Karpas-422 (cell line): ENCODE measurements at regions not wholly inside any gene's neighbourhood (a gene's known extent, or its start where the extent isn't known, plus 50 kb on each side); places are given as distances from the start of the nearest gene placed in this dataset.

Experiments
- DNase-seq: peaks from one replicate; pipeline ENCODE4 v3.0.0-alpha.2; 2015
- H2AFZ ChIP-seq: fragments of 200-600 bp; sonication (generic); 2 replicates; pipeline ENCODE4 v1.6.1; 2014; ENCODE audit warnings: antibody characterized with exemption, low read length, mixed read lengths
- H3K27ac ChIP-seq: fragments of 200-600 bp; sonication (generic); 2 replicates; pipeline ENCODE4 v1.5.1; 2014; ENCODE audit warnings: mild to moderate bottlenecking, low read length, moderate library complexity
- H3K27me3 ChIP-seq: fragments of 200-600 bp; sonication (generic); 2 replicates; pipeline ENCODE4 v1.6.1; 2014; ENCODE audit warnings: low read length, mixed read lengths
- H3K36me3 ChIP-seq: fragments of 200-600 bp; sonication (generic); 2 replicates; pipeline ENCODE4 v1.6.1; 2014; ENCODE audit warnings: low read length, mixed read lengths; ENCODE audit not compliant: insufficient read depth
- H3K4me1 ChIP-seq: fragments of 200-600 bp; sonication (generic); 2 replicates; pipeline ENCODE4 v1.6.1; 2014; ENCODE audit warnings: mild to moderate bottlenecking, low read length, mixed read lengths
- H3K4me2 ChIP-seq: fragments of 200-600 bp; sonication (generic); 2 replicates; pipeline ENCODE4 v1.6.1; 2014; ENCODE audit warnings: low read length, low read depth, mild to moderate bottlenecking; ENCODE audit not compliant: poor library complexity, severe bottlenecking
- H3K4me3 ChIP-seq: fragments of 200-600 bp; sonication (generic); 2 replicates; pipeline ENCODE4 v1.5.1; 2014; ENCODE audit warnings: mild to moderate bottlenecking, antibody characterized with exemption, low read length, mixed read lengths
- H3K79me2 ChIP-seq: fragments of 200-600 bp; sonication (generic); 2 replicates; pipeline ENCODE4 v1.6.1; 2014; ENCODE audit warnings: mild to moderate bottlenecking, low read length, mixed read lengths
- H3K9ac ChIP-seq: fragments of 200-600 bp; sonication (generic); 2 replicates; pipeline ENCODE4 v1.6.0; 2014; ENCODE audit warnings: low read length
- H3K9me2 ChIP-seq: fragments of 200-600 bp; sonication (generic), shearing (Covaris generic); replicated peaks from 2 replicates; pipeline ENCODE4 v1.6.0; 2014; ENCODE audit warnings: mild to moderate bottlenecking, low read length, moderate library complexity; ENCODE audit not compliant: insufficient read depth
- H3K9me3 ChIP-seq: fragments of 300-700, 200-600 bp; sonication (generic); 2 replicates; pipeline ENCODE4 v1.6.1; 2014; ENCODE audit warnings: low read length, mixed read lengths
- H4K20me1 ChIP-seq: fragments of 200-600 bp; sonication (generic); 2 replicates; pipeline ENCODE4 v1.6.1; 2014; ENCODE audit warnings: mild to moderate bottlenecking, antibody characterized with exemption, low read length, low read depth; ENCODE audit not compliant: insufficient read depth

- Histone ChIP-seq H3K4me1 (no peaks in the 10 kb centered on the region), H3K4me3 (no peak overlapping the region), H4K20me1 (no peaks in the 10 kb centered on the region), H3K9me2 (no peaks in the 10 kb centered on the region), H3K27me3 (no peaks in the 10 kb centered on the region), H3K79me2 (no peaks in the 10 kb centered on the region), H2AFZ (no peak overlapping the region), H3K9ac (no peak overlapping the region), H3K4me2 (no peak overlapping the region), H3K36me3 (no peaks in the 10 kb centered on the region), H3K27ac (no peak overlapping the region), H3K9me3 (no peaks in the 10 kb centered on the region)
- DNase-seq: no peak
These were observed 108.9 kb upstream of the NEK7 start for GRCh38 chr1:198047913-198048312.

- no peaks in the 10 kb centered on the region for H3K9me3 ChIP-seq
- no peaks in the 10 kb centered on the region for H3K79me2 ChIP-seq
- H2AFZ ChIP-seq: no peak overlapping the region
- H3K9me2 ChIP-seq: no peaks in the 10 kb centered on the region
- H3K4me3 ChIP-seq: no peak overlapping the region
- no peak overlapping the region for H3K4me2 ChIP-seq
- no peak overlapping the region for H3K27ac ChIP-seq
- H3K9ac ChIP-seq: no peak overlapping the region
- DNase-seq: no peak
- H3K27me3 ChIP-seq: no peaks in the 10 kb centered on the region
- no peaks in the 10 kb centered on the region for H3K36me3 ChIP-seq
- no peaks in the 10 kb centered on the region for H3K4me1 ChIP-seq
- H4K20me1 ChIP-seq: no peaks in the 10 kb centered on the region
These were observed 102.3 kb upstream of the NEK7 start for GRCh38 chr1:198054510-198054909.

DNA sequence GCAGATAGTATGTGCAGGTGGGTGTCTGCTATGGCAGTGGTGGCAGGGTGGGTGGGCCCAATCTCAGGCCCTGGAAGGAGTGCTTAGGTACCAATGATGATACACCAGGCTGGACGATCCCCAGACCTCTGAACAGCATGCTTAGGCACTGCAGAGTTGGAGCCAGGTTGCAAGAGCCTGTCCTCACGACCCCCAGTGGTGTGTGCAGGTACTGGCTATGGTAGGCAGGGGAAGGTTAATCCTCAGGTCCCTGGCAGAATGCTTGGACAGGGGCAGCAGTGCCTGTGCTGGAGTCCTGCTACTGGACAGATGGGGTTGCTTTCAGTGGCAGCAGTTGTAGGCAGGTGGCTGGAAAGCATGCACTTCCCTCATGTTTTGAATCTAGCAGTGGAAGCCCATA is 100.5 kb upstream of the NEK7 start:
- peak; percentile 67 for DNase-seq
- Histone ChIP-seq H4K20me1 (no peaks in the 10 kb centered on the region), H3K79me2 (no peaks in the 10 kb centered on the region), H3K4me2 (no peak overlapping the region), H3K9me3 (no peaks in the 10 kb centered on the region), H3K4me1 (no peaks in the 10 kb centered on the region), H3K4me3 (no peak overlapping the region), H3K27me3 (no peaks in the 10 kb centered on the region), H3K27ac (no peak overlapping the region), H2AFZ (no peak overlapping the region), H3K9ac (no peak overlapping the region), H3K9me2 (no peaks in the 10 kb centered on the region), H3K36me3 (no peaks in the 10 kb centered on the region)

DNA sequence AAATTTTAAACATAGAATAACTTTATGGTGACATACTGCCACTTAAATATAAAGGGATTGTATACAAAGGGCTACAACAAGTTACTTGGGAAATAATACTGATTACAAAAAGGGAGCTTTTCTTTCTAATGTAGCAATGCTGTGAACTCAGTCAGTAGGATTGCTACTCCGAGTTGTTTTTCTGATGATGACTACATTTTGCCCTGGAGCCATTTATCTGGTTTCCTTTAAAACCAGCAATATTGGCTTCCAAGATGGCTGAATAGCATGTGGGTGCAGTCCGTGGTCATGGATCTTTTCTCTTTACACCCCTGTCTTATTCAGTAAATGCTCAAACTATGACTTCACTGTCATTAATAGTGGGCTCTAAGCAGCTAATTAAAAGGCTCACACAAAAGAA is 92.6 kb upstream of the NEK7 start:
- no peaks in the 10 kb centered on the region for H3K36me3 ChIP-seq
- H2AFZ ChIP-seq: no peak overlapping the region

GRCh38 chr1:198068285-198068684 is 88.5 kb upstream of the NEK7 start:
- Histone ChIP-seq H2AFZ (no peak overlapping the region), H3K27ac (no peak overlapping the region), H3K4me3 (no peak overlapping the region), H3K4me2 (no peak overlapping the region), H3K36me3 (no peaks in the 10 kb centered on the region), H3K9me3 (no peaks in the 10 kb centered on the region), H4K20me1 (no peaks in the 10 kb centered on the region), H3K4me1 (no peaks in the 10 kb centered on the region; the same call in 1 of the 2 replicates), H3K9me2 (no peaks in the 10 kb centered on the region), H3K9ac (no peak overlapping the region), H3K79me2 (no peaks in the 10 kb centered on the region), H3K27me3 (no peaks in the 10 kb centered on the region)
- DNase-seq: no peak

More for the DNA sequence above, 92.6 kb upstream of the NEK7 start:
- Histone ChIP-seq H3K9me2 (no peaks in the 10 kb centered on the region), H3K79me2 (no peaks in the 10 kb centered on the region), H3K27ac (no peak overlapping the region), H3K9ac (no peak overlapping the region), H3K27me3 (no peaks in the 10 kb centered on the region), H4K20me1 (no peaks in the 10 kb centered on the region), H3K4me3 (no peak overlapping the region), H3K4me1 (no peaks in the 10 kb centered on the region; the same call in 1 of the 2 replicates), H3K9me3 (no peaks in the 10 kb centered on the region), H3K4me2 (no peak overlapping the region)
- no peak for DNase-seq

GRCh38 chr1:198072177-198072576 is 84.6 kb upstream of the NEK7 start:
- Histone ChIP-seq H3K36me3 (no peaks in the 10 kb centered on the region), H3K9me3 (no peaks in the 10 kb centered on the region), H3K9me2 (no peaks in the 10 kb centered on the region), H3K79me2 (no peaks in the 10 kb centered on the region), H3K9ac (no peak overlapping the region), H3K4me2 (no peak overlapping the region), H3K4me3 (no peak overlapping the region), H3K4me1 (no peaks in the 10 kb centered on the region), H3K27me3 (no peaks in the 10 kb centered on the region), H4K20me1 (no peaks in the 10 kb centered on the region), H2AFZ (no peak overlapping the region), H3K27ac (no peak overlapping the region)
- no peak for DNase-seq

DNA sequence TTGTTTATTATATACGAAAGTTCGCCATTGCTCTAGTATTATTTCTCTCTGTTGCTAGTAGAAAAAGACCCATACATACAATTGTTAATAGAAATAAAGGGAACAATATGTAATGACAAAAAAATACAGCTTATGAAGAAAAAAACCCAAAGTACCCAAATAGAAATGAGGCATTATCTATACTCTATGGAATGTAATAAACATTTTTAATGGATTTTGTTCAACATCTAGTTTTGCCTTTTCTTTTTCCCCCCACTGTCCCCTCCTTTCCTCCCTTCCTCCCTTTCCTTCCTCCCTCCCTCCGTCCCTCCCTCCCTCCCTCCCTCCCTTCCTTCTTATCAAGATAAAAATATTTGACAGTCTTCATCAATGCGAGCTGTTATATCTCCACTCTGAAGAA is 81.5 kb upstream of the NEK7 start:
- Histone ChIP-seq H2AFZ (no peak overlapping the region), H3K4me1 (no peaks in the 10 kb centered on the region), H3K4me3 (no peak overlapping the region), H3K36me3 (no peaks in the 10 kb centered on the region), H3K9me3 (no peaks in the 10 kb centered on the region), H4K20me1 (no peaks in the 10 kb centered on the region), H3K27me3 (no peaks in the 10 kb centered on the region), H3K9ac (no peak overlapping the region), H3K79me2 (no peaks in the 10 kb centered on the region), H3K27ac (no peak overlapping the region), H3K9me2 (no peaks in the 10 kb centered on the region), H3K4me2 (no peak overlapping the region)
- DNase-seq: no peak

DNA sequence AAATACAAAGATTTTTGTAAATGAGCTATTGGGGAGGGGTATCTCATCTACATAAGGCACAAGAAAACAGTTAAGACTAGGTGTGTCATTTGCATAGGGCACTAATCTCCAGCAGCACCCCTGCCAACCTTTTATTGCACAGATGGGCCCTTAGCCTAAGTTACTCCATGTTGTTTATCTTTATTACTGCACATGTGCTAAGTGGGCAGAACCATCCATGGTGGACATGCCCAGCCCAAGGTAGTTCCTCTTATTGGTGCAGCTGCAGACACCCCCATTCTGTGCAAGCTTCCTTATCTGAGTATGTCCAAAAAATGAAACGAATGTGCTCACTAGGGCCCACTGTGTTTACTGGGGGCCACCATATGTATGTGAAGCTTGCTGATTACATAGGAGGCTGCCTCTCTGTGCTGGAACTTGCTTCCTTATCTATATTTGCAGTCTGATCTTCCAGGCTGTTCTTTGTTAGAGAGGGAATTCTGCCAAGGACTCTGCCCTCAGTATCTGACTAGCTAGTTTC is 77.3 kb upstream of the NEK7 start:
- DNase-seq: no peak
- H3K27me3 ChIP-seq: no peaks in the 10 kb centered on the region
- no peak overlapping the region for H3K9ac ChIP-seq
- no peak overlapping the region for H3K27ac ChIP-seq
- H2AFZ ChIP-seq: 0 out of 2 replicates have a peak overlapping the region, but pooled peaks have one; percentile 67
- peaks cover 19% of the 10 kb centered on the region for H3K4me1 ChIP-seq
- H3K36me3 ChIP-seq: no peaks in the 10 kb centered on the region
- H4K20me1 ChIP-seq: no peaks in the 10 kb centered on the region
- no peaks in the 10 kb centered on the region for H3K9me3 ChIP-seq
- no peaks in the 10 kb centered on the region for H3K79me2 ChIP-seq
- H3K4me2 ChIP-seq: no peak overlapping the region
- H3K9me2 ChIP-seq: no peaks in the 10 kb centered on the region
- no peak overlapping the region for H3K4me3 ChIP-seq

GRCh38 chr1:198082576-198082975 is 74.2 kb upstream of the NEK7 start:
- Histone ChIP-seq H3K27me3 (no peaks in the 10 kb centered on the region), H3K9ac (no peak overlapping the region), H3K4me3 (no peak overlapping the region), H4K20me1 (no peaks in the 10 kb centered on the region), H2AFZ (no peak overlapping the region), H3K4me2 (peak overlapping the region; percentile 36), H3K9me2 (no peaks in the 10 kb centered on the region), H3K79me2 (no peaks in the 10 kb centered on the region), H3K27ac (no peak overlapping the region), H3K36me3 (no peaks in the 10 kb centered on the region), H3K4me1 (peaks cover 19% of the 10 kb centered on the region), H3K9me3 (no peaks in the 10 kb centered on the region)
- no peak for DNase-seq
